ENCODE measurements at regions not wholly inside any gene's neighbourhood (a gene's known extent, or its start where the extent isn't known, plus 50 kb on each side); places are given as distances from the start of the nearest gene placed in this dataset.

DNA sequence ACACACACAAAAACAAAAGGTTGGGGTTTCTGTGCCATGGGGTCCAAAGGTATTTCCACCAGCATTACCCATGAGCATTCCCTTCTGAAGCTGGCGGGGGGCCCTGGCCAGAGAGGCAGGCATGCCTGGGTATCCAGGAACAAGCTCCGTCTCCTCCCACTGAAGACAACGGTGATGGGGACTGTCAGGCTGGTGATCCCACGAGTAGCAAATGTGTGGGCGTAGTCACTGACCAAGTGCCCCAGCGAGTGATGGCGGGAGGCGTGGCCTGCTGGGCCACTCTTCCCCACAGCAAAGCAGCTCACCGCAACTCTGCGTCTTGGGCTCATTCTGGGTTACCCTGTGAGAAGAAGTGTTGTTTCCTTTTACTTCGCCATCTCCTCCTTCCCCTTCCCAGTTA, 270.6 kb downstream of the CDCA7 start:
- Histone ChIP-seq H3K4me3 (replicated peaks; ENCODE audit: insufficient read depth, low read length) (no peak overlapping the region), H3K27me3 (ENCODE audit: insufficient read depth, poor library complexity, severe bottlenecking) (peaks cover 2% of the 10 kb centered on the region), H3K27ac (replicated peaks) (no peak overlapping the region)
- TF ChIP-seq, protein P1, sequence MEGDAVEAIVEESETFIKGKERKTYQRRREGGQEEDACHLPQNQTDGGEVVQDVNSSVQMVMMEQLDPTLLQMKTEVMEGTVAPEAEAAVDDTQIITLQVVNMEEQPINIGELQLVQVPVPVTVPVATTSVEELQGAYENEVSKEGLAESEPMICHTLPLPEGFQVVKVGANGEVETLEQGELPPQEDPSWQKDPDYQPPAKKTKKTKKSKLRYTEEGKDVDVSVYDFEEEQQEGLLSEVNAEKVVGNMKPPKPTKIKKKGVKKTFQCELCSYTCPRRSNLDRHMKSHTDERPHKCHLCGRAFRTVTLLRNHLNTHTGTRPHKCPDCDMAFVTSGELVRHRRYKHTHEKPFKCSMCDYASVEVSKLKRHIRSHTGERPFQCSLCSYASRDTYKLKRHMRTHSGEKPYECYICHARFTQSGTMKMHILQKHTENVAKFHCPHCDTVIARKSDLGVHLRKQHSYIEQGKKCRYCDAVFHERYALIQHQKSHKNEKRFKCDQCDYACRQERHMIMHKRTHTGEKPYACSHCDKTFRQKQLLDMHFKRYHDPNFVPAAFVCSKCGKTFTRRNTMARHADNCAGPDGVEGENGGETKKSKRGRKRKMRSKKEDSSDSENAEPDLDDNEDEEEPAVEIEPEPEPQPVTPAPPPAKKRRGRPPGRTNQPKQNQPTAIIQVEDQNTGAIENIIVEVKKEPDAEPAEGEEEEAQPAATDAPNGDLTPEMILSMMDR (IDR thresholded peaks at IDR 0.05; ENCODE audit: insufficient read depth, low read length), result no peak
- TF ChIP-seq, protein P2, sequence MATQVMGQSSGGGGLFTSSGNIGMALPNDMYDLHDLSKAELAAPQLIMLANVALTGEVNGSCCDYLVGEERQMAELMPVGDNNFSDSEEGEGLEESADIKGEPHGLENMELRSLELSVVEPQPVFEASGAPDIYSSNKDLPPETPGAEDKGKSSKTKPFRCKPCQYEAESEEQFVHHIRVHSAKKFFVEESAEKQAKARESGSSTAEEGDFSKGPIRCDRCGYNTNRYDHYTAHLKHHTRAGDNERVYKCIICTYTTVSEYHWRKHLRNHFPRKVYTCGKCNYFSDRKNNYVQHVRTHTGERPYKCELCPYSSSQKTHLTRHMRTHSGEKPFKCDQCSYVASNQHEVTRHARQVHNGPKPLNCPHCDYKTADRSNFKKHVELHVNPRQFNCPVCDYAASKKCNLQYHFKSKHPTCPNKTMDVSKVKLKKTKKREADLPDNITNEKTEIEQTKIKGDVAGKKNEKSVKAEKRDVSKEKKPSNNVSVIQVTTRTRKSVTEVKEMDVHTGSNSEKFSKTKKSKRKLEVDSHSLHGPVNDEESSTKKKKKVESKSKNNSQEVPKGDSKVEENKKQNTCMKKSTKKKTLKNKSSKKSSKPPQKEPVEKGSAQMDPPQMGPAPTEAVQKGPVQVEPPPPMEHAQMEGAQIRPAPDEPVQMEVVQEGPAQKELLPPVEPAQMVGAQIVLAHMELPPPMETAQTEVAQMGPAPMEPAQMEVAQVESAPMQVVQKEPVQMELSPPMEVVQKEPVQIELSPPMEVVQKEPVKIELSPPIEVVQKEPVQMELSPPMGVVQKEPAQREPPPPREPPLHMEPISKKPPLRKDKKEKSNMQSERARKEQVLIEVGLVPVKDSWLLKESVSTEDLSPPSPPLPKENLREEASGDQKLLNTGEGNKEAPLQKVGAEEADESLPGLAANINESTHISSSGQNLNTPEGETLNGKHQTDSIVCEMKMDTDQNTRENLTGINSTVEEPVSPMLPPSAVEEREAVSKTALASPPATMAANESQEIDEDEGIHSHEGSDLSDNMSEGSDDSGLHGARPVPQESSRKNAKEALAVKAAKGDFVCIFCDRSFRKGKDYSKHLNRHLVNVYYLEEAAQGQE (IDR thresholded peaks at IDR 0.05; ENCODE audit: insufficient replicate concordance, low read depth), result no peak
- TF ChIP-seq POLR2AphosphoS5 (IDR thresholded peaks at IDR 0.05; ENCODE audit: low read depth), result no peak
- no peak for TF ChIP-seq GABPA (IDR thresholded peaks at IDR 0.05; ENCODE audit: low read depth)
- no peak for TF ChIP-seq SPI1 (IDR thresholded peaks at IDR 0.05; ENCODE audit: borderline replicate concordance, low read depth)
- no peak for DNase-seq (ENCODE audit: low read depth in 1 of 2, low spot score in 1 of 2)

GRCh38 chr2:173629076-173629475, 274.4 kb downstream of the CDCA7 start:
- TF ChIP-seq GABPA (IDR thresholded peaks at IDR 0.05; ENCODE audit: low read depth), result no peak
- no peak for TF ChIP-seq POLR2AphosphoS5 (IDR thresholded peaks at IDR 0.05; ENCODE audit: low read depth)
- TF ChIP-seq, protein P1 (IDR thresholded peaks at IDR 0.05; ENCODE audit: insufficient read depth, low read length), result no peak
- no peak for TF ChIP-seq SPI1 (IDR thresholded peaks at IDR 0.05; ENCODE audit: borderline replicate concordance, low read depth)
- TF ChIP-seq, protein P2 (IDR thresholded peaks at IDR 0.05; ENCODE audit: insufficient replicate concordance, low read depth), result no peak
- Histone ChIP-seq H3K27me3 (ENCODE audit: insufficient read depth, poor library complexity, severe bottlenecking) (no peaks in the 10 kb centered on the region), H3K4me3 (replicated peaks; ENCODE audit: insufficient read depth, low read length) (no peak overlapping the region), H3K27ac (replicated peaks) (no peak overlapping the region)
- DNase-seq (ENCODE audit: low read depth in 1 of 2, low spot score in 1 of 2), result no peak

GRCh38 chr2:173630425-173631126, 275.9 kb downstream of the CDCA7 start:
- TF ChIP-seq GABPA (IDR thresholded peaks at IDR 0.05; ENCODE audit: low read depth) (no peak), POLR2AphosphoS5 (IDR thresholded peaks at IDR 0.05; ENCODE audit: low read depth) (no peak), SPI1 (IDR thresholded peaks at IDR 0.05; ENCODE audit: borderline replicate concordance, low read depth) (no peak)
- TF ChIP-seq, protein P1 (IDR thresholded peaks at IDR 0.05; ENCODE audit: insufficient read depth, low read length), result no peak
- TF ChIP-seq, protein P2 (IDR thresholded peaks at IDR 0.05; ENCODE audit: insufficient replicate concordance, low read depth), result no peak
- H3K27ac ChIP-seq (replicated peaks), result no peak overlapping the region
- DNase-seq (ENCODE audit: low read depth in 1 of 2, low spot score in 1 of 2), result no peak
- H3K4me3 ChIP-seq (replicated peaks; ENCODE audit: insufficient read depth, low read length), result no peak overlapping the region
- no peaks in the 10 kb centered on the region for H3K27me3 ChIP-seq (ENCODE audit: insufficient read depth, poor library complexity, severe bottlenecking)
